ENCODE measurements at regions not wholly inside any gene's neighbourhood (a gene's known extent, or its start where the extent isn't known, plus 50 kb on each side); places are given as distances from the start of the nearest gene placed in this dataset.
"Not testable (repeated sequence)": the region's sequence is repeated elsewhere in the genome, so short reads cannot be mapped to it uniquely, and the experiment has no call there.

DNA sequence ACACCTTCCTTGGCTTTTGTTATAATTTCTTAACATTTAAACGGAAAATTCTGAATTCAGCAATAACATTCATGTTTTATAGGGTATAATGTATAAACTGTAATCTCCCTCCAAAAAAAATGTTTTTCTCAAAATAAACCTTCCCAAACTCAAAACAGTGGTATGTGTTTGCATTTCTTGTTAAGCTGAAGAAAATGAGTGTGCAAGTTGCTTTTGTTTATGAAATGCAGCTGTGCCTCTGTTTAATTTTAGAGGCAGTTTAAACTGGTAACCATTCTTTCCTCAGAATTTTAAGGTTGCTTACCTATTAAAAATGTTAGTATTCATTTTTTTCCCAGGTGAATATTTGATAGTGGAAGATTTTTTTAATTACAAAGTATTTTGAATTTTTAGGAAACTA, 105.0 kb upstream of the ANKRD50 start:
- ChIA-PET POLR2A (no interaction called here), CTCF (no interaction called here)
- DNase-seq (ENCODE audit: extremely low spot score): no peak
- TF ChIP-seq, protein P1, sequence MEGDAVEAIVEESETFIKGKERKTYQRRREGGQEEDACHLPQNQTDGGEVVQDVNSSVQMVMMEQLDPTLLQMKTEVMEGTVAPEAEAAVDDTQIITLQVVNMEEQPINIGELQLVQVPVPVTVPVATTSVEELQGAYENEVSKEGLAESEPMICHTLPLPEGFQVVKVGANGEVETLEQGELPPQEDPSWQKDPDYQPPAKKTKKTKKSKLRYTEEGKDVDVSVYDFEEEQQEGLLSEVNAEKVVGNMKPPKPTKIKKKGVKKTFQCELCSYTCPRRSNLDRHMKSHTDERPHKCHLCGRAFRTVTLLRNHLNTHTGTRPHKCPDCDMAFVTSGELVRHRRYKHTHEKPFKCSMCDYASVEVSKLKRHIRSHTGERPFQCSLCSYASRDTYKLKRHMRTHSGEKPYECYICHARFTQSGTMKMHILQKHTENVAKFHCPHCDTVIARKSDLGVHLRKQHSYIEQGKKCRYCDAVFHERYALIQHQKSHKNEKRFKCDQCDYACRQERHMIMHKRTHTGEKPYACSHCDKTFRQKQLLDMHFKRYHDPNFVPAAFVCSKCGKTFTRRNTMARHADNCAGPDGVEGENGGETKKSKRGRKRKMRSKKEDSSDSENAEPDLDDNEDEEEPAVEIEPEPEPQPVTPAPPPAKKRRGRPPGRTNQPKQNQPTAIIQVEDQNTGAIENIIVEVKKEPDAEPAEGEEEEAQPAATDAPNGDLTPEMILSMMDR (IDR thresholded peaks at IDR 0.05; ENCODE audit: control extremely low read depth, extremely low read depth, low read depth, missing control alignments): no peak

DNA sequence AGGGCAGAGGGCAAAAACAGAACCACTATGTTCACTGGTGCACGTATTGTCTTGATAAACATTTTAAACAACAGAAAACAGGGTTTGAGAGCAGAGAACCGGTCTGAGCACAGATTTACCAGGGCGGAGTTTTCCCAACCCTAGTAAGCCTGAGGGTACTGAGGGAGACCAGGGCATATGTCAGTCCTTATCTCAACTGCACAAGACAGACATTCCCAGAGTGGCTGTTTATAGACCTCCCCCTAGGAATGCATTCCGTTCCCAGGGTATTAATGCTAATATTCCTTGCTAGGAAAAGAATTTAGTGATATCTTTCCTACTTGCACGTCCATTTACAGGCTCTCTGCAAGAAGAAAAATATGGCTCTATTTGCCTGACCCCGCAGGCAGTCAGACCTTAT, 99.7 kb upstream of the ANKRD50 start:
- POLR2A ChIA-PET, CTCF ChIA-PET: not testable (repeated sequence)

DNA sequence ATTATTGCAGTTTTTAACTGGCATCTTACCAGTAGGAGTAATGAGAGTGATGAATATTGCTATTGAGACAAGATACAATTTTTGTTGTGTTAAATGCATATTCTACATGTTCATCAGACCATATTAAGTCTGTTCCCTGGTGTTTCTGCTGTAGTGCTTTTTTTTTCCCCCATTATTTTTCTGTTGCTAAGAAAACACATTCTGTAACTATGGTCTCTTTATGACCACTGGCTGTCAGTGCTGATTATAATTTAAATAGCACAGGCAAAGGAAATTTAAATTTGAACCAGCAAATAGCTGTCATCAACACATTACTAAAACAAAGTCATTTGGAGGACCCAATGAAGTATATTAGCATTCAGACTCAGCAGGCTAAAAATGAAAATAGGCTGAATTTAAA, 98.3 kb upstream of the ANKRD50 start:
- TF ChIP-seq, protein P1 (IDR thresholded peaks at IDR 0.05; ENCODE audit: control extremely low read depth, extremely low read depth, low read depth, missing control alignments): no peak
- CTCF ChIA-PET: no interaction called here
- no peak for DNase-seq (ENCODE audit: extremely low spot score)
- POLR2A ChIA-PET: no interaction called here

More for the DNA sequence above, 99.7 kb upstream of the ANKRD50 start:
- DNase-seq (ENCODE audit: extremely low spot score): not testable (repeated sequence)

DNA sequence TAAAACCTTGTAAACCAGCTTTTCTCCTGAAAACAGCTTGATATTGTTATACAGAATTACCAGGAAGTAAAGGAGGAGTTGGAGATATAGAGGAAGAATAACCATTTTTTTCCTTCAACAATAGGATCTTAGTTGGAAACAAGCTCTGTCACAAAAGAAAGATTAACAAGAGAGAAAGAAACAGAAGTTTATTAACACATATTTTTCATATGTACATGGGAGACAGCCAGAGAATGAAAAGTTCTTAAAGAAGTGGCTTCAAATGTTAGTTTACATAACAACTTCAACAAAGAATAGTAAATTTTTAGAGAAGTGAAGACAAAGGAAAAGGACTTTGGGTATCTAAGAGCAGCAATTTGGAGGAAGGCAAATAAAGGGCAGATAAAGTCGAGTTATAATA, 94.9 kb upstream of the ANKRD50 start:
- CTCF ChIA-PET: no interaction called here

DNA sequence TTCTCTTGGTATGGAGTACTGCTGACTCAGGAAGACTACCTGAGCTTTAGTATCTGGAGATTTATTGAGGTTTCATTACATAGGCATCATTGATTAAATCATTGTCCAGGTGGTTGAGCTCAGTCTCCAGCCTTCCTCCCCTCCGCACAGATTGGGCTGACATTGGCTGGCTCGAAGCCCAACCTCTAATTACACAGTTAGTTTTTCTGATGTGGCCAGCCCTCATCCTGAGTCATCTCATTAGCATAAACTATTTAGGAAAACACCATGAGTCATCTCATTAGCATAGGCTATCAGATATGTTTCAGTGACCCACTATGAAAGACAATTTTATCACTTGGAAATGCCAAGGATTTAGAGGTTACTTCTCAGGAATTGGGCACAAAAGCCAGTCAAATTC, 93.9 kb upstream of the ANKRD50 start:
- CTCF ChIA-PET: no interaction called here
- DNase-seq (ENCODE audit: extremely low spot score): no peak

More for the DNA sequence above, 94.9 kb upstream of the ANKRD50 start:
- no peak for DNase-seq (ENCODE audit: extremely low spot score)
- POLR2A ChIA-PET: no interaction called here
- TF ChIP-seq, protein P1 (IDR thresholded peaks at IDR 0.05; ENCODE audit: control extremely low read depth, extremely low read depth, low read depth, missing control alignments): no peak

DNA sequence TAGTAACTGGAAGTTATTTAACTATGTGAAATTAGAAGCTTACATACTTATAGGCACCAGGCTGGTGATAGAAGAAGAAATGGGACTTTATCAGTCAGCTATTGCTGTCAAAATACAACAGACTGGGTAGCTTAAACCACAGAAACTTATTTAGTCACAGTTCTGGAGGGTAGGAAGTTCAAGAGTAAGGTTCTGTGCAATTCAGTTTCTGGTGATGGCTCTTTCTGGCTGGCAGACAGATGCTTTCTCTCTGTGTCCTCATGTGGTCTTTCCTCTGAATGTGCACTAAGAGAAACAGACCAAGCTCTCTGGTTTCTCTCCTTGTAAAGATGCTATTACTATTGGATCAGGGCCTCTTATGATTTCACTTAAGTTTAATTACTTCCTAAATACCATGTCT, 92.1 kb upstream of the ANKRD50 start:
- TF ChIP-seq, protein P1 (IDR thresholded peaks at IDR 0.05; ENCODE audit: control extremely low read depth, extremely low read depth, low read depth, missing control alignments): no peak
- ChIA-PET CTCF (interaction anchor here (1.2 to 2.2 kb wide), 2 partner anchors 10 to 13 kb away, joined by 3 to 12 read pairs; no protein-coding TSS in a partner anchor), POLR2A (no interaction called here)
- DNase-seq (ENCODE audit: extremely low spot score): no peak

More for the DNA sequence above, 93.9 kb upstream of the ANKRD50 start:
- TF ChIP-seq, protein P1 (IDR thresholded peaks at IDR 0.05; ENCODE audit: control extremely low read depth, extremely low read depth, low read depth, missing control alignments): no peak
- POLR2A ChIA-PET: no interaction called here

DNA sequence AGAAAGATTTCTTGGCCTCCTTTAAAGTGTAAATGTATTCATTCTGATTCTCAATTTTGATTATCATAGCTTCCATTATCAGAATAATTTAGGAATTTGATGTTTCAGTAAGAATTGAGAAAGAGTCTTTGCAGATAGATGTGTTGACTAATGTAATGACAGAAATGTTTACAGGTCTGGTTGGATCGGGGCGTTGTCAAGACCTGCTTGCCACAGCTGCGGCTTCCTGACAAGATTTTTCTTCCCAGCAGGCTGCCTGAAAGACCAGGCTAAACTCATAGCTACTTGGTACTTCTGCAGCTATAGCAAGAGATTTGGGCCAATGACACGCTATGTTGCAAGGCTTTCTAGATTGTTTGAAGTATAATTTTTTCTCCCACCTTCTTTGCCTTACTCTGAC, 91.5 kb upstream of the ANKRD50 start:
- ChIA-PET CTCF (interaction anchor here (1.2 to 2.2 kb wide), 2 partner anchors 11 to 13 kb away, joined by 3 to 12 read pairs; no protein-coding TSS in a partner anchor), POLR2A (no interaction called here)
- TF ChIP-seq, protein P1 (IDR thresholded peaks at IDR 0.05; ENCODE audit: control extremely low read depth, extremely low read depth, low read depth, missing control alignments): no peak
- no peak for DNase-seq (ENCODE audit: extremely low spot score)

Measured in GM10248 (cell line).